OCI-LY1 (cell line): ENCODE measurements at regions not wholly inside any gene's neighbourhood (a gene's known extent, or its start where the extent isn't known, plus 50 kb on each side); places are given as distances from the start of the nearest gene placed in this dataset.
"Not testable (repeated sequence)": the region's sequence is repeated elsewhere in the genome, so short reads cannot be mapped to it uniquely, and the experiment has no call there.

Source experiments
- H2AFZ ChIP-seq: fragments of 200-600 bp; sonication (generic), shearing (Covaris generic); 2 replicates; pipeline ENCODE4 v1.6.0; 2014; ENCODE audit warnings: antibody characterized with exemption, mild to moderate bottlenecking, low read length
- H3F3A ChIP-seq: fragments of 200-600 bp; sonication (generic), shearing (Covaris generic); 2 replicates; pipeline ENCODE4 v1.6.0; 2014; ENCODE audit warnings: mild to moderate bottlenecking, antibody characterized with exemption, low read length, moderate library complexity; ENCODE audit not compliant: insufficient read depth
- H3K27ac ChIP-seq: fragments of 200-600 bp; sonication (generic); 2 replicates; pipeline ENCODE4 v1.5.1; 2014; ENCODE audit warnings: low read length, mixed run types, mild to moderate bottlenecking, low read depth; ENCODE audit not compliant: poor library complexity, severe bottlenecking
- H3K27me3 ChIP-seq: fragments of 200-600 bp; sonication (generic); 2 replicates; pipeline ENCODE4 v1.6.0; 2014; ENCODE audit warnings: antibody characterized with exemption, mild to moderate bottlenecking, low read length, moderate library complexity; ENCODE audit not compliant: insufficient read depth
- H3K36me3 ChIP-seq: fragments of 200-600 bp; sonication (generic); 2 replicates; pipeline ENCODE4 v1.6.1; 2014; ENCODE audit warnings: mild to moderate bottlenecking, antibody characterized with exemption, low read length, moderate library complexity, mixed read lengths; ENCODE audit not compliant: insufficient read depth
- H3K4me1 ChIP-seq: fragments of 200-600 bp; sonication (generic); 2 replicates; pipeline ENCODE4 v1.5.1; 2014; ENCODE audit warnings: mild to moderate bottlenecking, low read length, moderate library complexity; ENCODE audit not compliant: insufficient read depth, severe bottlenecking
- H3K4me2 ChIP-seq: fragments of 200-600 bp; sonication (generic), shearing (Covaris generic); 2 replicates; pipeline ENCODE4 v1.6.1; 2014; ENCODE audit warnings: low read length
- H3K4me3 ChIP-seq: fragments of 200-600 bp; sonication (generic); 2 replicates; pipeline ENCODE4 v1.5.1; 2014; ENCODE audit warnings: low read length, low read depth, mild to moderate bottlenecking, mixed read lengths; ENCODE audit not compliant: poor library complexity, severe bottlenecking
- H3K79me2 ChIP-seq: fragments of 200-600 bp; shearing (Covaris generic); 2 replicates; pipeline ENCODE4 v1.6.1; 2016; ENCODE audit warnings: mixed run types, low read length, mixed read lengths; ENCODE audit not compliant: insufficient read depth
- H3K9ac ChIP-seq: fragments of 200-600 bp; sonication (generic), shearing (Covaris generic); 2 replicates; pipeline ENCODE4 v1.6.1; 2014; ENCODE audit warnings: mild to moderate bottlenecking, low read length, mixed read lengths
- H3K9me2 ChIP-seq: fragments of 200-600 bp; sonication (generic), shearing (Covaris generic); 2 replicates; pipeline ENCODE4 v1.6.1; 2014; ENCODE audit warnings: low read depth, mild to moderate bottlenecking, low read length, mixed read lengths
- H3K9me3 ChIP-seq: fragments of 200-600 bp; shearing (Covaris generic); 2 replicates; pipeline ENCODE4 v1.6.1; 2014; ENCODE audit warnings: low read length, mixed read lengths
- H4K20me1 ChIP-seq: fragments of 200-600 bp; sonication (generic), shearing (Covaris generic); 2 replicates; pipeline ENCODE4 v1.6.0; 2016; ENCODE audit warnings: mild to moderate bottlenecking, low read length; ENCODE audit not compliant: insufficient read depth
- CTCF ChIP-seq: fragments of 200-600 bp; sonication (generic), shearing (Covaris generic); IDR thresholded peaks from 2 replicates; pipeline ENCODE4 v1.5.1; 2017; ENCODE audit warnings: mild to moderate bottlenecking, antibody characterized with exemption, low read length, moderate library complexity, mixed read lengths
- EZH2 ChIP-seq: fragments of 200-600 bp; sonication (generic), shearing (Covaris generic); IDR thresholded peaks from 2 replicates; pipeline ENCODE4 v1.8.0; 2017; ENCODE audit warnings: borderline replicate concordance, mixed run types, mild to moderate bottlenecking, antibody characterized with exemption, low read length, moderate library complexity, mixed read lengths

- TF ChIP-seq EZH2 (no peak), CTCF (no peak)
- no peaks in the 10 kb centered on the region for H4K20me1 ChIP-seq
- no peak overlapping the region for H3K4me2 ChIP-seq
These were observed 59.6 kb upstream of the MAN2A1 start for GRCh38 chr5:109630093-109630492.

GRCh38 chr5:109628591-109628990 lies 61.1 kb upstream of the MAN2A1 start:
- no peaks in the 10 kb centered on the region for H3K9me2 ChIP-seq

More at GRCh38 chr5:109630093-109630492, 59.6 kb upstream of the MAN2A1 start:
- no peak overlapping the region for H2AFZ ChIP-seq
- H3K4me1 ChIP-seq, result no peaks in the 10 kb centered on the region
- H3K27ac ChIP-seq, result no peak overlapping the region
- H3K9me3 ChIP-seq, result no peaks in the 10 kb centered on the region
- no peaks in the 10 kb centered on the region for H3K9me2 ChIP-seq
- H3K79me2 ChIP-seq, result no peaks in the 10 kb centered on the region
- no peak overlapping the region for H3K9ac ChIP-seq
- no peaks in the 10 kb centered on the region for H3K36me3 ChIP-seq
- H3K27me3 ChIP-seq, result no peaks in the 10 kb centered on the region
- H3K4me3 ChIP-seq, result no peak overlapping the region
- H3F3A ChIP-seq, result no peaks in the 10 kb centered on the region

GRCh38 chr5:109621266-109621665 lies 68.5 kb upstream of the MAN2A1 start:
- not testable (repeated sequence) for H3K9me3 ChIP-seq, H3K4me3 ChIP-seq, H2AFZ ChIP-seq, H3K9me2 ChIP-seq, H3K27ac ChIP-seq, H3K4me1 ChIP-seq, H3K79me2 ChIP-seq, H3K4me2 ChIP-seq, H3F3A ChIP-seq, H3K27me3 ChIP-seq, H3K9ac ChIP-seq, H4K20me1 ChIP-seq, H3K36me3 ChIP-seq

More at GRCh38 chr5:109628591-109628990, 61.1 kb upstream of the MAN2A1 start:
- no peaks in the 10 kb centered on the region for H3K9me3 ChIP-seq
- H3K27ac ChIP-seq, result no peak overlapping the region
- no peak overlapping the region for H2AFZ ChIP-seq
- H3K27me3 ChIP-seq, result no peaks in the 10 kb centered on the region
- H3F3A ChIP-seq, result no peaks in the 10 kb centered on the region
- no peak overlapping the region for H3K4me2 ChIP-seq
- no peak overlapping the region for H3K9ac ChIP-seq
- H3K4me3 ChIP-seq, result no peak overlapping the region
- no peaks in the 10 kb centered on the region for H3K36me3 ChIP-seq
- TF ChIP-seq CTCF (no peak), EZH2 (no peak)
- no peaks in the 10 kb centered on the region for H3K79me2 ChIP-seq
- H3K4me1 ChIP-seq, result no peaks in the 10 kb centered on the region
- H4K20me1 ChIP-seq, result no peaks in the 10 kb centered on the region

GRCh38 chr5:109620651-109621050 lies 69.1 kb upstream of the MAN2A1 start:
- Histone ChIP-seq H3K27ac (no peak overlapping the region), H3K4me3 (no peak overlapping the region), H3K9me3 (no peaks in the 10 kb centered on the region), H3K9ac (no peak overlapping the region), H3K9me2 (no peaks in the 10 kb centered on the region), H3K27me3 (no peaks in the 10 kb centered on the region), H4K20me1 (no peaks in the 10 kb centered on the region), H2AFZ (no peak overlapping the region), H3K4me1 (no peaks in the 10 kb centered on the region), H3K36me3 (no peaks in the 10 kb centered on the region), H3F3A (no peaks in the 10 kb centered on the region), H3K79me2 (no peaks in the 10 kb centered on the region), H3K4me2 (no peak overlapping the region)
- TF ChIP-seq CTCF (no peak), EZH2 (no peak)
